GM19438 (cell line): ENCODE measurements at regions not wholly inside any gene's neighbourhood (a gene's known extent, or its start where the extent isn't known, plus 50 kb on each side); places are given as distances from the start of the nearest gene placed in this dataset.
A peak's percentile ranks its signal among the peaks of the same experiment; 100 is the strongest.

Experiments used
- ATAC-seq: cut with Tn5 transposase; IDR thresholded peaks from one replicate; pipeline ENCODE4 v1.9.1; 2021; ENCODE audit warnings: low read depth; ENCODE audit not compliant: unreplicated experiment

DNA sequence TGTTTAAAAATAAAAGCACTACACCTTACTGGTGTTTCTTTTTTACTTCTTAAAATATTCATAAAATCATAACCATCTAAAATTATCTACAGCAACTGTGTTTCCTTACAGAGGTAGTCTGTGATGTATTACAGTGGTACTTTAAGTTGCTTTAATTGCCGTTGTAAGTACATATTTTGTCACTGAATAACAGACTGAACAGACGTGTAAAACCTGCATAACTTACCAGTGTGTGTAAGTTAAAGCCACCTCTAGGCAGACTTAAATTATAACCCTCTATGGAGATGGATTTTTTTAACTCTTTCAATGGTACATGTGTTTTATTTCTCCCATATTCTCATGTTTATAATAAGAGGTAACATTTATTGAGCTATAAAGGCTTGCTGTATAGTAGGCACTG lies 166.8 kb downstream of the NR4A2 start:
- no peak for ATAC-seq

DNA sequence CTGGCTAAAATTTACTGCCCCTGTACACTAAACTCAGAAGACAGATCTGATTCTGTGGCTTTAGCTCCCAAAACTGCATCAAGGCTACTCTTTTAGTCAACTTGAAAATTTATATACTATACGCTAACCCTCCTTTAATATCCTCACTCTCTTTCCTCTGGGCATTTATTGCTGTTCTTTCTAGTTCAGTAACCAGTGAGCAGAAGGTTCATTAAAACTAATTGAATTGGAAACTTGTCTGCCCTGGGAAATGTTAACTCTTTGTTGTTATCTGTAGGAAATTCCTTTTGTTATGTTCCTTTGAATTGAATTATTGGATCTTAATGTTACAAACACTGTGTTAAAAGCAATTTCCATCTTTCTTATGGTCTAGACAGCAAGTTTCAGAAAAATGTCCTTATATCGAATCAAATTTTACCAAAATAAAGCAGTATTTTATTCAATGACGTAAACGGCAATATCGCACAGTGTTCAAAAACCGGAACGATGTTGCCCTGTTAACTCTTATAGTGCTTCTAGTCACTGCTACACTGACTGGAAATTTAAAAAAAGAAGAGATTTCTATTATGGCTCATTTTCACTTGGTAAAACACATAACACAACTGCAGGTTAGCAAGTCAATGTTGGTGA lies 168.3 kb downstream of the NR4A2 start:
- no peak for ATAC-seq

DNA sequence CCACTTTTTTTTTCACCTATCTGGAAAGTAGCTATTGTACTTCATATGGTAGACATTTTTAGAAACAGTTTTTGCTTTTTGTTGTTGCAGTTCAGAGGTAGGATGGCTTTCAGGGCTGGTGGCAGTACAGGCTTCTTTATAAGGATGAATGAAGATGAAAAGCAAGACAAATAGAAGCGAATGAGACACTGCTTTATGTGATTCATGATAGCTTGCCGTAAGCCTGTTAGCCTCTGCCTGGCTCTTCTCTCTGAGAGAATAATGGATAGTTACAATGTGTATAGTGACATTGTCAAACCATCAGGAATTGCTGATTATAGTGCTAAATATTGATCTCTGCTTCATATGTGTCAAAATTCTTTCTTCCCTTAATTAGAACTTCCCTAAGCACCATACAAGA lies 173.7 kb downstream of the NR4A2 start:
- ATAC-seq: no peak

DNA sequence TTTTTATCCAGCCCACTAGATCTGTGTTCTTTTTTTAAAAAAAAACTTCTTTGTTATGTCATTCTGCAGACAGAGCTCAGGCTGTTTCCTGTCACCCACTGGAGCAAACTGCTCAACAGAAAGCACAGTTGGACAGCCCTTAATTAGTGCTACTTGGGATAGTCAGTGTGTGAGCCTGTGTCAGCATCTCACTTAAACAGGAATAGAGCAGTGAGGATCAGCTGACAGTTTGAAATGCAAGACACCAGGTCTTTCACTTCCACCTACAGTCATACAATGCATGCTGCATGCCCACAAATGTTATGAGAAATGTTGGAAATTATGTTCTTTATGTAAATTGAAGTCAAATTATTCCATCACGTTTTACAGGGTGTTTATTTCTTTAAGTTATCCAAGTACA lies 174.9 kb downstream of the NR4A2 start:
- ATAC-seq: no peak

DNA sequence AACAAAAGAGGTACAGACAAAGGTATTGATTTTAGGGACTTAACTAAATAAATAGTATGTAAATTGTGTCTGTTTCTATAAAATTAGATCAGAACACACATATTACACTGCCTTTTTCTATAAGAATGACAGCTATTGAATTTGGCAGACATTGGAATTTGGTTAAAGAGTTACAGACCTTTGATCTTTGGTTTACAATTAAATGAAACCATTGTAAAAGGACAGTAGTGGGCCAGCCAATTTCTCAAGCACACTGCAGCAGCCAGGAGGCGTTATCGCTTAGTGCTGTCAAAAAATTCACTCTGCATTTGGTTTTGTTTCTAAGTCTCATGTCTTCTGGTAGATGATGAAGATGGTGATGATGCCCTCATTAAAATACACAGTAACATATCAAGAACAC lies 175.9 kb downstream of the NR4A2 start:
- no peak for ATAC-seq

DNA sequence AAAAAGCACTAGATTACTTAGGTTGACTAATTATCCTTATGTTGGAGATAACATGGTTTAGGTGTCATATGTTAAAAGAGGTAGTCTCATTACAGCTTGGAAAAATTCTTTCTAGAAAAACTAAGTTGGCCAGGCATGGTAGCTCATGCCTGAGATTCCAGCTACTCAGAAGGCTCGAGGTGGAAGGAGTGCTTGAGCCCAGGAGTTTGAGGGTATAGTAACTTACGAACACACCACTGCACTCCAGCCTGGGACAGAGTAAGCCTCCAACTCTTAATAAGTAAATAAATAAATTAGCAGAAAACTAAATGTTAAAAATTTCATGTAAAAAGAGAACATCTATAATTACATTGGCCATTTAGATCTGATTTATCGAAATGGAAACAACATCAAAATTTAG lies 177.2 kb downstream of the NR4A2 start:
- ATAC-seq: no peak

DNA sequence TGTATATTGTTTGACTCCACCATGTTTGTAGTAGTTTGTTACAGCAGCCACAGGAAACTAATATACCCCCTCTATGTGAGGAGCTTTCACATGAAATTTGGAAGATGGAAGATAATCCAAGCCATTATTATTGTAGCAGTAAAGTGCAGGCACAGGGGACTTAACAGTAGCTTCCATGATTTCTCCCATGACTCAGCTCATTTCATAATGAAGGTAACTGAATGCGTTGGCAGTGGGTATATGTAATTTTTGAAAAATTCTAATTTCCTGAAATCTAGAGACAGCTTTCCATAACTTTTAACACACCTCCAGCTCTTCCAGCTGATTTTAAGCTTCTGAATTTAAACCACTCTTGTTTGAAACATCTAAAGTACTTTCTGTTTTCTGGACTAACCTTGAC lies 181.2 kb downstream of the NR4A2 start:
- ATAC-seq: no peak

DNA sequence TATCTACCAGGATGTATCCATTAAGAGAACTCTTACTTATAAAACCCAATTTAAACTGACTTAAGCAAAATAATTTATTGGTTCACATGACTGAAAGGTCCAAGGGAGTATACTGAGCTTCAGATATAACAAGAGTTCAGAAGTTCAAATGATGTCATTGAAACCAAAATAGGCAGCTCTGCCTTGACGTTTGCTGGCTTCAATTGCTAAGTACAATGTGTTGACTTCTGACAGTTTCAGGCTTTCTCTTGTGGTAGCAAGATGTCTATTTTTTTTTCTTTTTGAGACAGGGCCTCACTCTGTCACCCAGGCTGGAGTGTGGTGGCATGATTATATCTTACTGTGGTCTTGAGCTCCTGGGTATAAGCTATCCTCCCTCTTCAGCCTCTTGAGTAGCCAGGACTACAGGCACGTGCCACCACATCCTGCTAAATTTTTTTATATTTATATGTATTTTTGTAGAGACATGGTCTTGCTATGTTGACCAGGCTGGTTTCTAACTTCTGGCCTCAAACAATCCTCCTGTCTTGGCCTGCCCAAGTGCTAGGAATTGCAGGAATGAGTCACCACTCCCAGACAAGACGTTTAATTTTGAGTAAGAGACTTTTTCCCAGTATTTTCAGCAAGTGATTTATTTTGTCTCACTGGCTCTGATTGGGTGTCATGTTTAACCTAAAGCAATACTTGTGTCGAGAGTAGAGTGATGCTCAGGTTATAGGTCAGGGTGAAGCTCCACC lies 184.8 kb downstream of the NR4A2 start:
- ATAC-seq: no peak

DNA sequence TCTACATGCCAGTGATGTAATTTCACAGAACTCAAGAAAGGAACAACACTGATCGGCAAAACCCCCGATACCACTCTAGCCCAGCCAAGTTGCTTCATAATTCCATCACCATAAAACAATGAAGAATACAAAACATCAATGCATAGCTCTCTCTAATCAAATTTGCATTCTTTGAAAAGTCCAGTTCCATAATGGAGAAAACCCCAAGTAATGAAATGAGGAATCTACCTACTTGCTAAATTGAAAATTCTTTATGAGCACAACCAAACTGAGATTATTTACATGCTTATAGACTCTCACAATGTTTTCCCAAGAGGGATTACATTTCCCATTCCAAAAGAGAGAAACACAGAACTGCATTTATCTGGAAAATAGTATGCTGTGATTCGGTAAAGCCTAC lies 186.5 kb downstream of the NR4A2 start:
- ATAC-seq: no peak

DNA sequence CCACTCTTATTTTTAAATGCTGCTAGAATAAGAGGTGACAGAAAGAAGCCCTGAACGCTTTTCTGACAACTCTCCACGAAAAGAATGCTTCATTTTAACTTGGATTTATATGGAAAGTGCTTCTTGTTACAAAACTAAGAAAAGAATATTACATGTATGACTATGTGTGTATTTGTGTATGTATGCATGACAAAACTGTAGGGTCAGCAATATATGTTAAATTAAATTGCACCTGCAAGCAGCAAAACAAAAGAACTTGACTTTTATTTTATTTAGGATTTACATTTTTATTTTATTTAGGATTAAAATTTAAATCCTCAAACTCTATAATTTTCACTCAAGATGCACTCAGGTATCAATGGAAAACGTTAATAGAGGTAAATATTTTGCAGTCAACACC lies 187.1 kb downstream of the NR4A2 start:
- ATAC-seq: no peak

DNA sequence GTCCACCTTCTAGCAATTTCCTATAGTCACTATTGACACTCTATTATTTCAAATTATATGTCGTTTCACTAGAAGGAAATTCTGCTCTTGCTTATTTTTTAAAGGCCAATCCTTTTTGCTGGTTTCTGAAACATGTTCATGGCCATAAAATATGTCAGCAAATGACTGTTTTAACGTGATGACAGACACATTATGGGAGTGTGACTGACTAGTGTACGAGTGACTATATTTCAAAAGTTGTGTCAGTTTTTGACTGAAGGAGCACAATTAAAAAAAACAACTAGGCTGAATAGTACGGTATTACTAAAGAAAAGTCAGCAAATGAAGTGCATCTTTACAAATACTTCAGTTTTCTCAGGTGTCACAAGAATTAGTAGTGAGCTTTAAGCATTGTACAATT lies 196.0 kb downstream of the NR4A2 start:
- no peak for ATAC-seq

DNA sequence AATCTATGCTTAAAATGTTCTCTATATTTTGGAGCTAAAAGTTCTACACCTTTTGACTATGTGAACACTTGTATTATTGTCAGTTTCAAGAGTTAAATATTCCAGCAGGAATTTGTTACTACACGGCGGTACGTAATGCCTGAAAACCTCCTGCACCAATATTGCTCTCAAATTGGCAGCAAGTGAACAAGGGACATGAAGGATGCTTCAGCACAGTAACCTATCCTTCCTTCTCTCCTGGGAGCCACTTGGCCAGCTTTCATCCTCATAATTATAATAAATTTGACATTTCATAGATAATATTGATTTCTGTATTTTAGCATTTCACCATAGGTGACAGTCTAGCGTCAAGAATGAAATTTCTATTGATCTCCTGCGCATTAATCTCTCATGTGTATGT lies 197.6 kb downstream of the NR4A2 start:
- no peak for ATAC-seq

DNA sequence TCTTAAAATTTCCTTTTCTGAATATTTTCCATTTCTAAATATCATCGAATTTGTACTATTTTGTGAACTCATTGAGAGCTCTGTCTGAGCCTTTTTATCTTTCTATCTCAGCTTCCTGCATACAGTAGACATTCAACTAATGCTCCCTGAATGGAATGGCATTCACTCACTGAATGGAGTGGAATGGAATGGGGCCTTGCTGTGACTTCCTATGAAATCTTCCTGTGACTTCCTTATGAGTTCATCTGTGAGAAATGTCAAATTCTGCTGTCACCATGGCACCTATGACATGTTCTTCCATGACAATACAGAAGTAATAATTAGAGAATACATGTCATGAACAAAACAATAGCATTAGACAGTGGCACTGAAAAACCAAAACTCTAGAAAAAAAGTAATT lies 199.6 kb downstream of the NR4A2 start:
- no peak for ATAC-seq

DNA sequence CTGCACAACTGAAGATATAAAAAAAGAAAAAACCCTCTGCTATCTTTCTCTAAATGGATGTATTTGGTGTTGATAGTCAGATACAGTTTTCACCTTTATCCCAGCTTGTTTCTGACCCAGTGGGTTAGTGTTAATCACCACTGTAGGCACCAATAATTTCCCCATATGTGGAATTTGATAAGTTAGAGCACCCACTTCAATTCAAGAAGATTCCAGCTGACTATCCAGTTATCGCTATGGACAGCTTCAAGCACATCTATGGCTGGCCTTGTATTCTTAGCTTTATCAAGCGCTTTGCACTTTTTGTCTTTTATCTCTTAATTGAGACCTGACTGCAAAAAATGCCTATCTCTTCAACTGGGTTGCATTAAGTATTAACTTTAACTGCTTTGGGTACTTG lies 200.4 kb downstream of the NR4A2 start:
- no peak for ATAC-seq

DNA sequence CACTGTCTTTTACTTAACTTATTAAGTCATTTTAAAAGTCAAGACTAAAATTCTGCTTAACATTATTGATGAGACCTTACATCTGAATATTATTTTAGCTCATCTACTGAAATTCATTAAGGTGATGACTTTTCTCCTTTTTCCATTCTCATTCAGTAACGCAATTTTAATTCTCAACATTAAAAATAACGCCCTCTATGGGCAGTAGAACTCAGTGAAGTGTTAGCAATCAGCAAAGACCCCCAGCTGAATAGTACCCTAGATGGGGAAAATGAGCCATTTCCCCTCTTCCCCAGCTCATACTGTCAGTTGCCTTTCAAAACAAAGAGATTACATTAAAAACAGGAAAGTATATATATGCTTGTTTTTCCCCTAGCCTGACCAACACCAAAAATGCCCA lies 203.3 kb downstream of the NR4A2 start:
- ATAC-seq: no peak

DNA sequence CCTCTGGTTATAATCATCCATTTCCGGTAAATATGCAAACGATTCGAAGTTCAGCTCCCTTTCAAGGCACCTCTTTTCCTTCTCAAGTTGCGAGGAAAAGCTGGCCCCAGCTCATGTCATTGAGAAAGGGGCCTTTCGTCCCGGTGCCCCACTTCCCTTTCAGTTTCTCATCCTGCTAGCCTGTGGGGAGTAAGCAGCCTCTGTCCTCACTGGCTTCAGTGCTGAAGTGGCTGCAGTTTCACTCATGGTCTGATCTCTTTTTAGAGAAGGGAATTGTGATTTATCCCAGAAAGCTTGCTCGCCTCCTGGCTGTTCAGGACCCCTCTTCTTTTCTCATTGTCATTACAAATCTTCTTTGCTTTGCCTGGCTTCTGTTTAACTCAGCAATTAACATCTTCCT lies 207.5 kb downstream of the NR4A2 start:
- ATAC-seq: no peak

DNA sequence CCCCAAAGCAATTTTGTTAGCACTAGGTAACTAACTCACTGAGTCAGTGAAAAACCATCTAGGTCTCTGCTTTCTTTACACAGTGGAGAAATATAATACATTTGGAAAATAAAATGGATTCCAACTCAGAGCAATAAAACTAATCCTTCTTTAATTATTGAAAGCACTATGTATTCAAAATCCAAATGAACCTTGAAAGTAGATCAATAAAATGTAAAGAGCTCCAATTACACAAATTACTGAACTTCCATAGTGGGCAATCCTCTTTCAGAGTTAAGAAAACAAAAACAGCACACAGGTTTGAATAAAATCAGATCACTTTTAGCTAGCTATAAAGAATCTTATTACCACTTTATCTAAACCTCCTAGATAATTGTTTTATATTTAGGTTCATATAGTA lies 208.1 kb downstream of the NR4A2 start:
- no peak for ATAC-seq

DNA sequence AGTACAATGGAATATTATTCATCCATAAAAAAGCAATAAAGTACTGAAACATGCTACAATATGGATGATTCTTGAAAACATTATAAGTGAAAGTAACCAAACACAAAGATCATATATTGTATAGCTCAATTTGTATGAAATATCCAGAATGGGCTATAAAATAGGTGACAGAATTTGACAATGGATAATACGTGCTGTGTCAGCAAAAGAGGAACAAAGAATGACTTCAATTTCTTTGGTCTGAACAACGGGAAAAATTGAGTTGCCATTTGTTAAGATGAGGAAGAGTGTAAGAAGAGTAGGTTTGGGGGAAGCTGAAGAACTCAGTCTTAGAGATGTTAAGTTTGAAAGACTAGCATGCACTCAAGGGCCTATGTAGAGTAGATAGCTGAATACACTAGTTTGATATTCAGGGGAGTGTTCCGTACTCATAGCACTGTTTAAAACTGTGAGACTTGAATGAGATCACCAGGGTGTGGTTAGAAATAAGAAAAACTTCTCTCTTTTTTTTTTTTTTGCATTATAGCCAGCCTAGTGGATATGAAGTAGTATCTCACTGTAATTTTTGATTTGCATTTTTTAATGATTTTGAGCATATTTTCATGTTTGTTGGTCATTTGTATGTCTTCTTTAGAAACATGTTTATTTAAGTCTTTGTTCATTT lies 213.6 kb downstream of the NR4A2 start:
- no peak for ATAC-seq

DNA sequence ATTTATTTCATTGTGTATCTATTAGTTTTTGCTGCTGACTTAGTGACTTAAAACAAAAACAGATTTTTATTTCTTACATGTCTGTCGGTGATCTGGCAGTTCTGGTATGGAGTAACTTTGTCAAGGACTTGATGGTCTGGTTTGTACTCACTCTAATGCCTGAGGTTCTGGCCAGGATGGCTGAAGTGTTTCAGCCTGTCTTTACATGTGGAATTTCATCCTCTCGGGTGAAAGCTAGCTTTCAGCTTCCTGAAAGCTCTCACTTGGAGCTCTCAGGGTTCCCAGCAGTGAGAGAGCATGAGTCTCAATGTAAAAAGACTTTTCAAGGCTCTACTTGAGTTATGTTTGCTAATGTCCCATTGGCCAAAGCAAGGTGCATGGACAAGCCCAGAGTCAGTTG lies 216.4 kb downstream of the NR4A2 start:
- no peak for ATAC-seq

DNA sequence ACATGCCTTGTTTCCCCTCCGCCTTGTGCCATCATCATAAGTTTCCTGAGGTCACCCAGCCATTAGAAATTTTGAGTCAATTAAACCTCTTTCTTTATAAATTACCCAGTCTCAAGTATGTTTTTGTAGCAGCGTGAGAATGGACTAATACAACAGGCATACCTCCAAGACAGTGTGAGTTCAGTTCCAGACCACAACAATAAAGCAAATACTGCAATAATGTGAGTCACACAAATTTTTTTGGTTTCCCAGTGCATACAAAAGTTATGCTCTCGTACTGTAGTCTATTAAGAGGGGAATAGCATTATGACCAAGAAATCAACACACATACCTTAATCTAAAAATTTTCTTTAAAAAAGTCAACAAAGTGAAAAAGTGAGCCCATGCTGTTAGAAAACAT lies 217.2 kb downstream of the NR4A2 start:
- ATAC-seq: no peak

DNA sequence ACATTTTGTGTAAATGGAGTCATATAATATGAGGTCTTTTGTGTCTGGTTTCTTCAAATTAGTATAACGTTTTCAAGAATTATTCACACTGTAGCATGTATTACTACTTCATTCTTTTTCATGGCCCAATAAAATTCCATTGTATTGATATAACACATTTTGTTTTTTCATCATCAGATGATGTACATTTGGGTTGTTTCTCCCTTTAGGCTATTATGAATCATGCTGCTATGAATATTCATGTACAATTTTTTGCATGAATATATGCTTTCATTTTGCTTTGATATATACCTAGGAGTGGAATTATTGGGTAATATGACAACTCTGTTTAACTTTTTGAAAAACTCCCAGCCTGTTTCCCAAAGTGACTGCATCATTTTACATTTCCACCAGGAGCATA lies 220.2 kb downstream of the NR4A2 start:
- ATAC-seq: no peak

DNA sequence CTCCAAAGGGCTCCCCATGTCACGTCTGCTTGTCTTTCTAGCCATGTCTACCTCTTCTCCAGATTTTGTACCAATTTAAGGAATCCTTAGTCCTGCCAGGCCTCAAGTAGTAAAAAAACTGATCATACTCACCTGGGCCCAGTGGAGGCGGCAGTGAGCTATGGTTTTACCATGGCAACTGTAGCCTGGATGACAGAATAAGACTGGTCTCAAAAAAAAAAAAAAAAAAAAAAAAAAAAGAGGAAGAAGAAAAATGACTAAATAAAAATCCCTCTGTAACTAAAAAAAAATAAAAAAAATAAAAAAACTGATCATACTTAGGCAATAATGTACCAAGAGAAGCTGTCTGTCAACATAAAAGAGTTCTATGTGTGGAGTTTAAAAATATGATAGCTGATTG lies 221.6 kb downstream of the NR4A2 start:
- ATAC-seq: peak; percentile 95
